HAP-1 (cell line): ENCODE measurements at regions not wholly inside any gene's neighbourhood (a gene's known extent, or its start where the extent isn't known, plus 50 kb on each side); places are given as distances from the start of the nearest gene placed in this dataset.
"Not testable (repeated sequence)": the region's sequence is repeated elsewhere in the genome, so short reads cannot be mapped to it uniquely, and the experiment has no call there.

Experiments
- DNase-seq, 2 experiments: peaks; one replicate each; pipeline ENCODE4 v3.0.0-alpha.2; 2016 to 2020; ENCODE audit warnings: low spot score in 2 of 2
- H3K27me3 ChIP-seq: fragments of 250-450 bp; sonication (Bioruptor Pico); 2 replicates; pipeline ENCODE4 v1.5.1; 2020; ENCODE audit warnings: low read depth, mild to moderate bottlenecking, moderate library complexity
- H3K36me3 ChIP-seq: fragments of 250-450 bp; sonication (Bioruptor Pico); replicated peaks from 2 replicates; pipeline ENCODE4 v1.5.1; 2020; ENCODE audit warnings: mild to moderate bottlenecking
- H3K4me1 ChIP-seq: fragments of 250-450 bp; sonication (Bioruptor Pico); 2 replicates; pipeline ENCODE4 v1.5.1; 2020; ENCODE audit warnings: mild to moderate bottlenecking
- H3K4me3 ChIP-seq: fragments of 250-450 bp; sonication (Bioruptor Pico); 2 replicates; pipeline ENCODE4 v1.5.1; 2020; ENCODE audit warnings: mild to moderate bottlenecking, moderate library complexity
- H3K9me3 ChIP-seq: fragments of 250-450 bp; sonication (Bioruptor Pico); 2 replicates; pipeline ENCODE4 v1.5.1; 2020; ENCODE audit warnings: mild to moderate bottlenecking, moderate library complexity
- in situ Hi-C: fragments of 300-500 bp; cut with MboI; formaldehyde crosslinking; loops from 3 replicates; pipeline ENCODE4 v1.14.3; 2020; ENCODE audit warnings: low sequenced_read_pairs, inconsistent platforms, mixed read lengths

DNA sequence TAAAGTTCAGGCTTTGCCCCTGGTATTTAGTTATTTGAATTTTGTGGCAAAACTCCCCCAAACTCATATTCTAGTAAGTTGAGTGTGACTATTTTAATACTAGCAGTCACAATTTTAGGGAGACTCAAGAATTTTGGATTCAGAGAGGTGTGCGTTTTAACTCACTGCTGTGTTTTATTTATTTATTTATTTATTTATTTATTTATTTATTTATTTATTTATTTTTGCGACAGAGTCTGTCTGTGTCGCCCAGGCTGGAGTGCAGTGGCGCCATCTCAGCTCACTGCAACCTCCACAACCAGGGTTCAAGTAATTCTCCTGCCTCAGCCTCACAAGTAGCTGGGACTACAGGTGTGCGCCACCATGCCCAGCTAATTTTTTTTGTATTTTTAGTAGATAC lies 269.3 kb upstream of the TBL1XR1 start:
- DNase-seq: not testable (repeated sequence)

GRCh38 chr3:177467247-177467985 lies 270.1 kb upstream of the TBL1XR1 start:
- Histone ChIP-seq H3K4me3 (no peak overlapping the region), H3K36me3 (no peaks in the 10 kb centered on the region), H3K9me3 (no peaks in the 10 kb centered on the region), H3K27me3 (no peaks in the 10 kb centered on the region), H3K4me1 (peaks cover 4% of the 10 kb centered on the region)
- DNase-seq: no peak
- in situ Hi-C loops: no loop called here

More for the DNA sequence above, 269.3 kb upstream of the TBL1XR1 start:
- H3K4me1 ChIP-seq, H3K27me3 ChIP-seq, in situ Hi-C loops, H3K36me3 ChIP-seq, H3K4me3 ChIP-seq, H3K9me3 ChIP-seq: not testable (repeated sequence)

DNA sequence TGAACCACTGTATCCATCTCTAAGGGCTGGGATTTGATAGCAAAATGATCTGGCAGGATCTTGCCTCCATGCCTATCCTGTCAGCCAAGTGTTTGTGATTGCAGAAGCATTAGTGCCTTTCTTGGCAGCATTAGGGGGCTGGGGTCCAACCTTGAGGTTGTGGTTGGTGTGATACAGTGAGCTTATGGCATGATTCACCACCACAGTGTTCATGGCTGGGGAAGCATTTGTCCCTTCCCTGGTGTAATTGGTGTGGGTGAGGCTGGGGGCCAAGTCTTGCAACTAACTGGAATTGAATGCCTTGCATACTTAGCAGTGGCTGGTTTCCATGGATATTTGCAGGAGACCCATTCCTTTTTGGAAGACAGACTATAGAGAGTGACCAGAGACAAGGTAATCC lies 271.0 kb upstream of the TBL1XR1 start:
- Histone ChIP-seq H3K4me1 (peaks cover 5% of the 10 kb centered on the region), H3K36me3 (no peaks in the 10 kb centered on the region), H3K4me3 (no peak overlapping the region), H3K9me3 (no peaks in the 10 kb centered on the region), H3K27me3 (no peaks in the 10 kb centered on the region)
- in situ Hi-C loops: no loop called here
- DNase-seq: no peak

- DNase-seq: no peak
- Histone ChIP-seq H3K27me3 (no peaks in the 10 kb centered on the region), H3K9me3 (no peaks in the 10 kb centered on the region), H3K4me3 (no peak overlapping the region), H3K4me1 (peaks cover 5% of the 10 kb centered on the region), H3K36me3 (no peaks in the 10 kb centered on the region)
- in situ Hi-C loops: no loop called here
Observed at GRCh38 chr3:177468816-177469215, 271.5 kb upstream of the TBL1XR1 start.

DNA sequence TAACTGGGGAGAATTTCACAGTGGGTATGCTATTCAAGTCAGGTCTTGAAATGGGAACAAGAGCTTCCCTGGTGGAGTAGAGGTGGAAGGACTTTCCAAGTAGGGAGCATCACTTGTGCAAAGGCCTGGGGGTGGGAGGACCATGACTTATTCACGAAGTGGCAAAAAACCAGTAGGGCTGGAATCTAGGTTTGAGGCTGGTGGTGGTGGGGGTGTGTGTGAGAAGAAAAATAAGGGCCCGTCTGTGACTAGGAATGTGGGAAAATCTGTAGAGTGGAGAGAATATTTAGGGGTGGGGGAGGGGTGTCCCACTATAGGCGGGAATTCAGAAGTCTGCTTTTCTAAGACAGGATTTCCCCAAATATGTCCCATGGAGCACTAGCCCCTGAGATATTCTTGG lies 271.9 kb upstream of the TBL1XR1 start:
- in situ Hi-C loops: no loop called here
- H3K9me3 ChIP-seq: no peaks in the 10 kb centered on the region
- DNase-seq: no peak
- H3K27me3 ChIP-seq: no peaks in the 10 kb centered on the region
- H3K4me1 ChIP-seq: peaks cover 5% of the 10 kb centered on the region
- no peaks in the 10 kb centered on the region for H3K36me3 ChIP-seq
- no peak overlapping the region for H3K4me3 ChIP-seq

DNA sequence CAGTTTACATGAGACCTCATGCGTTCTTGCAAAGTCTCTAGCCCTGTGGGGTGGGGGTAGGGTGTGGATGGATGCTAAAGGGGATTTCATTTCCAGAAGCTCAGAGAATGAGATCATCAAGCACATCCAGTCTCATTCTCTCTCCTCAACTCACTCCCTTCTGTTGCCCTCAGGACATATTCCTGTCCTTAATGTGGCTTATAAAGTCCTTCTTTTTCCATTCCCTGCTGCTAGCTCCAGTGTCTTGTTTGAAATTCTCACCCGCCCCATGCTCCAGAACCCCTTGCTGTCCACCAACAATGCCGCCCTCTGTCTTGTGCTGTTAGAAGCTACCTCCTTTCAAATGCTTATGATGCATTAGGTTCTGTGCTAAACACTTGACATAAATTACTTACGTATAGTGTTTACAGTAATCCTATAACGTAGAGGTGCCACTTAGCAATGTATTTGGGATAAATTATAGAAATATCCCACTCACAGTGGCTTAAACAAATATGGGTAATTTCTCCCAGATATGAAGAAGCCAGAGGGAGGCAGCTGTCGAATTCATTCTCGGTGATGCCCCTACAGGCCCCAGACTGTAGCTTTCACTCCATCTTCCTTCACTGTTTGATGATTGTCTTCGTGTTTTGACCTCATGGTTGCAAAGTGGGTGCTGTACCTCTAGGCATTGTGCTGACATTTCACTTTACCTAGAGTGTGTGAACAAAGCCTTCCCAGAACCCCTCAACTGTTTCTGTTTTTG lies 273.1 kb upstream of the TBL1XR1 start:
- no peak overlapping the region for H3K4me3 ChIP-seq
- peaks cover 5% of the 10 kb centered on the region for H3K4me1 ChIP-seq
- DNase-seq: peak; percentile 19 to 41
- no peaks in the 10 kb centered on the region for H3K9me3 ChIP-seq
- H3K36me3 ChIP-seq: no peaks in the 10 kb centered on the region
- in situ Hi-C loops: no loop called here
- no peaks in the 10 kb centered on the region for H3K27me3 ChIP-seq

- in situ Hi-C loops: no loop called here
- Histone ChIP-seq H3K27me3 (no peaks in the 10 kb centered on the region), H3K9me3 (no peaks in the 10 kb centered on the region), H3K4me1 (peaks cover 5% of the 10 kb centered on the region), H3K36me3 (no peaks in the 10 kb centered on the region), H3K4me3 (no peak overlapping the region)
- peak in 1 of 2 experiments; percentile 9 for DNase-seq
Observed at GRCh38 chr3:177471733-177472480, 274.6 kb upstream of the TBL1XR1 start.

- no peak overlapping the region for H3K4me3 ChIP-seq
- DNase-seq: no peak
Observed at GRCh38 chr3:177473184-177473583, 275.9 kb upstream of the TBL1XR1 start.

GRCh38 chr3:177473903-177474302 lies 276.6 kb upstream of the TBL1XR1 start:
- Histone ChIP-seq H3K4me3 (no peak overlapping the region), H3K36me3 (no peaks in the 10 kb centered on the region), H3K9me3 (no peaks in the 10 kb centered on the region), H3K4me1 (peaks cover 5% of the 10 kb centered on the region), H3K27me3 (no peaks in the 10 kb centered on the region)
- DNase-seq: no peak
- in situ Hi-C loops: no loop called here

More at GRCh38 chr3:177473184-177473583, 275.9 kb upstream of the TBL1XR1 start:
- in situ Hi-C loops: no loop called here
- H3K4me1 ChIP-seq: peaks cover 5% of the 10 kb centered on the region
- H3K9me3 ChIP-seq: no peaks in the 10 kb centered on the region
- no peaks in the 10 kb centered on the region for H3K27me3 ChIP-seq
- H3K36me3 ChIP-seq: no peaks in the 10 kb centered on the region

- in situ Hi-C loops: no loop called here
- Histone ChIP-seq H3K4me1 (peaks cover 5% of the 10 kb centered on the region), H3K36me3 (no peaks in the 10 kb centered on the region), H3K4me3 (no peak overlapping the region), H3K27me3 (no peaks in the 10 kb centered on the region), H3K9me3 (no peaks in the 10 kb centered on the region)
- DNase-seq: no peak
Observed at GRCh38 chr3:177474652-177475355, 277.5 kb upstream of the TBL1XR1 start.

GRCh38 chr3:177475356-177475665 lies 278.0 kb upstream of the TBL1XR1 start:
- in situ Hi-C loops: no loop called here
- DNase-seq: no peak
- H3K27me3 ChIP-seq: no peaks in the 10 kb centered on the region
- H3K36me3 ChIP-seq: no peaks in the 10 kb centered on the region
- no peak overlapping the region for H3K4me3 ChIP-seq
- H3K9me3 ChIP-seq: no peaks in the 10 kb centered on the region
- H3K4me1 ChIP-seq: peaks cover 5% of the 10 kb centered on the region

- in situ Hi-C loops: no loop called here
Observed at GRCh38 chr3:177476495-177476894, 279.2 kb upstream of the TBL1XR1 start.

GRCh38 chr3:177476921-177477435 lies 279.7 kb upstream of the TBL1XR1 start:
- no peak for DNase-seq
- in situ Hi-C loops: no loop called here
- H3K9me3 ChIP-seq: no peaks in the 10 kb centered on the region
- H3K4me1 ChIP-seq: peaks cover 2% of the 10 kb centered on the region; the same call in 1 of the 2 replicates
- no peaks in the 10 kb centered on the region for H3K36me3 ChIP-seq
- H3K27me3 ChIP-seq: no peaks in the 10 kb centered on the region
- H3K4me3 ChIP-seq: no peak overlapping the region

More at GRCh38 chr3:177476495-177476894, 279.2 kb upstream of the TBL1XR1 start:
- Histone ChIP-seq H3K36me3 (no peaks in the 10 kb centered on the region), H3K4me1 (peaks cover 5% of the 10 kb centered on the region), H3K27me3 (no peaks in the 10 kb centered on the region), H3K9me3 (no peaks in the 10 kb centered on the region), H3K4me3 (no peak overlapping the region)
- DNase-seq: no peak
